ENCODE measurements at regions not wholly inside any gene's neighbourhood (a gene's known extent, or its start where the extent isn't known, plus 50 kb on each side); places are given as distances from the start of the nearest gene placed in this dataset.

- Histone ChIP-seq H3K4me1 (ENCODE audit: control extremely low read depth in 1 of 4, control insufficient read depth in 4 of 4, insufficient read depth in 4 of 4, low read length in 3 of 4) (no peaks in the 10 kb centered on the region), H3K9me3 (ENCODE audit: control extremely low read depth in 1 of 5, control insufficient read depth in 4 of 5, insufficient read depth in 2 of 5, low read depth in 1 of 5, low read length in 4 of 5) (peaks cover 0 to 2% (median 0%) of the 10 kb centered on the region in 5 experiments), H3K4me3 (ENCODE audit: control insufficient read depth in 1 of 7, extremely low read depth in 1 of 7, insufficient read depth in 4 of 7, low read depth in 2 of 7, low read length in 6 of 7) (no peak overlapping the region), H3K36me3 (ENCODE audit: control insufficient read depth in 4 of 4, insufficient read depth in 4 of 4, low read length in 3 of 4) (no peaks in the 10 kb centered on the region), H3K27ac (ENCODE audit: insufficient read depth in 1 of 2, low read depth in 1 of 2, low read length in 2 of 2, poor library complexity in 1 of 2, severe bottlenecking in 2 of 2) (no peak overlapping the region), H3K27me3 (replicated peaks in 2 of 5; ENCODE audit: control insufficient read depth in 4 of 5, insufficient read depth in 5 of 5, low read length in 4 of 5) (no peaks in the 10 kb centered on the region)
- DNase-seq, result no peak
- 25% methylated on average over 1 of the region's 3 CpGs for WGBS (ENCODE audit: insufficient coverage)
- ChIA-PET POLR2A (no interaction called here), CTCF (no interaction called here)
Observed at GRCh38 chr15:87347806-87348515, 908.6 kb downstream of the NTRK3 start.

GRCh38 chr15:87345961-87346360, 910.6 kb downstream of the NTRK3 start:
- no peaks in the 10 kb centered on the region for H3K4me1 ChIP-seq (ENCODE audit: control extremely low read depth in 1 of 4, control insufficient read depth in 4 of 4, insufficient read depth in 4 of 4, low read length in 3 of 4)
- H3K27me3 ChIP-seq (replicated peaks in 2 of 5; ENCODE audit: control insufficient read depth in 4 of 5, insufficient read depth in 5 of 5, low read length in 4 of 5), result no peaks in the 10 kb centered on the region
- WGBS (ENCODE audit: insufficient coverage), result no CpG with 5 or more reads among the region's 2 CpGs
- ChIA-PET CTCF (interaction anchor here (1.1 kb wide), 1 partner anchor 31 kb away, joined by 3 read pairs; no protein-coding TSS in a partner anchor), POLR2A (no interaction called here)
- no peak overlapping the region for H3K27ac ChIP-seq (ENCODE audit: insufficient read depth in 1 of 2, low read depth in 1 of 2, low read length in 2 of 2, poor library complexity in 1 of 2, severe bottlenecking in 2 of 2)
- peaks cover 0 to 2% (median 0%) of the 10 kb centered on the region in 5 experiments for H3K9me3 ChIP-seq (ENCODE audit: control extremely low read depth in 1 of 5, control insufficient read depth in 4 of 5, insufficient read depth in 2 of 5, low read depth in 1 of 5, low read length in 4 of 5)
- no peaks in the 10 kb centered on the region for H3K36me3 ChIP-seq (ENCODE audit: control insufficient read depth in 4 of 4, insufficient read depth in 4 of 4, low read length in 3 of 4)
- H3K4me3 ChIP-seq (ENCODE audit: control insufficient read depth in 1 of 7, extremely low read depth in 1 of 7, insufficient read depth in 4 of 7, low read depth in 2 of 7, low read length in 6 of 7), result no peak overlapping the region
- DNase-seq, result no peak

GRCh38 chr15:87343966-87344365, 912.6 kb downstream of the NTRK3 start:
- H3K27ac ChIP-seq (ENCODE audit: insufficient read depth in 1 of 2, low read depth in 1 of 2, low read length in 2 of 2, poor library complexity in 1 of 2, severe bottlenecking in 2 of 2), result no peak overlapping the region
- 100% methylated on average over 1 of the region's 3 CpGs for WGBS (ENCODE audit: insufficient coverage)
- peaks cover 0 to 2% (median 0%) of the 10 kb centered on the region in 5 experiments for H3K9me3 ChIP-seq (ENCODE audit: control extremely low read depth in 1 of 5, control insufficient read depth in 4 of 5, insufficient read depth in 2 of 5, low read depth in 1 of 5, low read length in 4 of 5)
- no peak for DNase-seq
- no peaks in the 10 kb centered on the region for H3K4me1 ChIP-seq (ENCODE audit: control extremely low read depth in 1 of 4, control insufficient read depth in 4 of 4, insufficient read depth in 4 of 4, low read length in 3 of 4)
- no peaks in the 10 kb centered on the region for H3K27me3 ChIP-seq (replicated peaks in 2 of 5; ENCODE audit: control insufficient read depth in 4 of 5, insufficient read depth in 5 of 5, low read length in 4 of 5)
- POLR2A ChIA-PET, result no interaction called here
- no peak overlapping the region for H3K4me3 ChIP-seq (ENCODE audit: control insufficient read depth in 1 of 7, extremely low read depth in 1 of 7, insufficient read depth in 4 of 7, low read depth in 2 of 7, low read length in 6 of 7)
- no peaks in the 10 kb centered on the region for H3K36me3 ChIP-seq (ENCODE audit: control insufficient read depth in 4 of 4, insufficient read depth in 4 of 4, low read length in 3 of 4)
- CTCF ChIA-PET, result no interaction called here

- POLR2A ChIA-PET, result no interaction called here
- Histone ChIP-seq H3K4me1 (ENCODE audit: control extremely low read depth in 1 of 4, control insufficient read depth in 4 of 4, insufficient read depth in 4 of 4, low read length in 3 of 4) (no peaks in the 10 kb centered on the region), H3K27me3 (replicated peaks in 2 of 5; ENCODE audit: control insufficient read depth in 4 of 5, insufficient read depth in 5 of 5, low read length in 4 of 5) (no peaks in the 10 kb centered on the region), H3K9me3 (ENCODE audit: control extremely low read depth in 1 of 5, control insufficient read depth in 4 of 5, insufficient read depth in 2 of 5, low read depth in 1 of 5, low read length in 4 of 5) (no peaks in the 10 kb centered on the region), H3K27ac (ENCODE audit: insufficient read depth in 1 of 2, low read depth in 1 of 2, low read length in 2 of 2, poor library complexity in 1 of 2, severe bottlenecking in 2 of 2) (no peak overlapping the region), H3K4me3 (ENCODE audit: control insufficient read depth in 1 of 7, extremely low read depth in 1 of 7, insufficient read depth in 4 of 7, low read depth in 2 of 7, low read length in 6 of 7) (no peak overlapping the region), H3K36me3 (ENCODE audit: control insufficient read depth in 4 of 4, insufficient read depth in 4 of 4, low read length in 3 of 4) (no peaks in the 10 kb centered on the region)
- no peak for DNase-seq
- CTCF ChIA-PET, result no interaction called here
Observed at GRCh38 chr15:87340370-87340769, 916.2 kb downstream of the NTRK3 start.

- DNase-seq, result no peak
- ChIA-PET CTCF (no interaction called here), POLR2A (no interaction called here)
- Histone ChIP-seq H3K27ac (ENCODE audit: insufficient read depth in 1 of 2, low read depth in 1 of 2, low read length in 2 of 2, poor library complexity in 1 of 2, severe bottlenecking in 2 of 2) (no peak overlapping the region), H3K9me3 (ENCODE audit: control extremely low read depth in 1 of 5, control insufficient read depth in 4 of 5, insufficient read depth in 2 of 5, low read depth in 1 of 5, low read length in 4 of 5) (no peaks in the 10 kb centered on the region), H3K4me3 (ENCODE audit: control insufficient read depth in 1 of 7, extremely low read depth in 1 of 7, insufficient read depth in 4 of 7, low read depth in 2 of 7, low read length in 6 of 7) (no peak overlapping the region), H3K4me1 (ENCODE audit: control extremely low read depth in 1 of 4, control insufficient read depth in 4 of 4, insufficient read depth in 4 of 4, low read length in 3 of 4) (no peaks in the 10 kb centered on the region), H3K27me3 (replicated peaks in 2 of 5; ENCODE audit: control insufficient read depth in 4 of 5, insufficient read depth in 5 of 5, low read length in 4 of 5) (no peaks in the 10 kb centered on the region), H3K36me3 (ENCODE audit: control insufficient read depth in 4 of 4, insufficient read depth in 4 of 4, low read length in 3 of 4) (no peaks in the 10 kb centered on the region)
- WGBS (ENCODE audit: insufficient coverage), result no CpG with 5 or more reads among the region's 1 CpG
Observed at GRCh38 chr15:87326269-87326668, 930.3 kb downstream of the NTRK3 start.

- Histone ChIP-seq H3K4me1 (ENCODE audit: control extremely low read depth in 1 of 4, control insufficient read depth in 4 of 4, insufficient read depth in 4 of 4, low read length in 3 of 4) (no peaks in the 10 kb centered on the region), H3K9me3 (ENCODE audit: control extremely low read depth in 1 of 5, control insufficient read depth in 4 of 5, insufficient read depth in 2 of 5, low read depth in 1 of 5, low read length in 4 of 5) (no peaks in the 10 kb centered on the region), H3K27me3 (replicated peaks in 2 of 5; ENCODE audit: control insufficient read depth in 4 of 5, insufficient read depth in 5 of 5, low read length in 4 of 5) (no peaks in the 10 kb centered on the region), H3K4me3 (ENCODE audit: control insufficient read depth in 1 of 7, extremely low read depth in 1 of 7, insufficient read depth in 4 of 7, low read depth in 2 of 7, low read length in 6 of 7) (no peak overlapping the region), H3K27ac (ENCODE audit: insufficient read depth in 1 of 2, low read depth in 1 of 2, low read length in 2 of 2, poor library complexity in 1 of 2, severe bottlenecking in 2 of 2) (no peak overlapping the region), H3K36me3 (ENCODE audit: control insufficient read depth in 4 of 4, insufficient read depth in 4 of 4, low read length in 3 of 4) (no peaks in the 10 kb centered on the region)
- DNase-seq, result no peak
- ChIA-PET POLR2A (no interaction called here), CTCF (no interaction called here)
- no CpG with 5 or more reads among the region's 1 CpG for WGBS (ENCODE audit: insufficient coverage)
Observed at GRCh38 chr15:87322870-87323269, 933.7 kb downstream of the NTRK3 start.

GRCh38 chr15:87322265-87322664, 934.3 kb downstream of the NTRK3 start:
- no peak for DNase-seq
- POLR2A ChIA-PET, result no interaction called here

More at GRCh38 chr15:87322265-87322664, 934.3 kb downstream of the NTRK3 start:
- no CpG with 5 or more reads among the region's 1 CpG for WGBS (ENCODE audit: insufficient coverage)
- Histone ChIP-seq H3K9me3 (ENCODE audit: control extremely low read depth in 1 of 5, control insufficient read depth in 4 of 5, insufficient read depth in 2 of 5, low read depth in 1 of 5, low read length in 4 of 5) (no peaks in the 10 kb centered on the region), H3K4me1 (ENCODE audit: control extremely low read depth in 1 of 4, control insufficient read depth in 4 of 4, insufficient read depth in 4 of 4, low read length in 3 of 4) (no peaks in the 10 kb centered on the region), H3K36me3 (ENCODE audit: control insufficient read depth in 4 of 4, insufficient read depth in 4 of 4, low read length in 3 of 4) (no peaks in the 10 kb centered on the region), H3K27me3 (replicated peaks in 2 of 5; ENCODE audit: control insufficient read depth in 4 of 5, insufficient read depth in 5 of 5, low read length in 4 of 5) (no peaks in the 10 kb centered on the region), H3K27ac (ENCODE audit: insufficient read depth in 1 of 2, low read depth in 1 of 2, low read length in 2 of 2, poor library complexity in 1 of 2, severe bottlenecking in 2 of 2) (no peak overlapping the region), H3K4me3 (ENCODE audit: control insufficient read depth in 1 of 7, extremely low read depth in 1 of 7, insufficient read depth in 4 of 7, low read depth in 2 of 7, low read length in 6 of 7) (no peak overlapping the region)
- CTCF ChIA-PET, result no interaction called here

Measured in common myeloid progenitor, CD34-positive (primary cell).